ENCODE measurements at regions not wholly inside any gene's neighbourhood (a gene's known extent, or its start where the extent isn't known, plus 50 kb on each side); places are given as distances from the start of the nearest gene placed in this dataset.

DNA sequence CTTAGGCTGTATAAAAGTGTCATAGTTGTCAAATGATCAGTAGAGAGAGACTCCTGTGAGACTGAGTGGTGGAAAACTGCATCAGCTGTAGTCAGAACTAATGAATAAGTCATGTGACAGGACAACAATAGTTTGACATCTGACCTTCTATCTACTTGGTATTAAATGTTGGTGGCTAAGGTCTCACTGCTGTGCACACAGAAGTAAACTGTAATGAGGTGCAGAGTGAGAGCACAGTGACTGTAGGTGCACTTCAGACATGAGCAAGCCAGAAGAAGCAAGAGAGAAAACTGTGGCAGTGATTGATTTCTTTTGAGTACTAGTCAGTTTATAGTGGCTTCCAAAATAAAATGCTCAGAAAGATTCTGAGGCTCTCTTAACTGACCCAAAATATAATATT lies 803.6 kb downstream of the RAPGEF2 start:
- TF ChIP-seq, protein P1, sequence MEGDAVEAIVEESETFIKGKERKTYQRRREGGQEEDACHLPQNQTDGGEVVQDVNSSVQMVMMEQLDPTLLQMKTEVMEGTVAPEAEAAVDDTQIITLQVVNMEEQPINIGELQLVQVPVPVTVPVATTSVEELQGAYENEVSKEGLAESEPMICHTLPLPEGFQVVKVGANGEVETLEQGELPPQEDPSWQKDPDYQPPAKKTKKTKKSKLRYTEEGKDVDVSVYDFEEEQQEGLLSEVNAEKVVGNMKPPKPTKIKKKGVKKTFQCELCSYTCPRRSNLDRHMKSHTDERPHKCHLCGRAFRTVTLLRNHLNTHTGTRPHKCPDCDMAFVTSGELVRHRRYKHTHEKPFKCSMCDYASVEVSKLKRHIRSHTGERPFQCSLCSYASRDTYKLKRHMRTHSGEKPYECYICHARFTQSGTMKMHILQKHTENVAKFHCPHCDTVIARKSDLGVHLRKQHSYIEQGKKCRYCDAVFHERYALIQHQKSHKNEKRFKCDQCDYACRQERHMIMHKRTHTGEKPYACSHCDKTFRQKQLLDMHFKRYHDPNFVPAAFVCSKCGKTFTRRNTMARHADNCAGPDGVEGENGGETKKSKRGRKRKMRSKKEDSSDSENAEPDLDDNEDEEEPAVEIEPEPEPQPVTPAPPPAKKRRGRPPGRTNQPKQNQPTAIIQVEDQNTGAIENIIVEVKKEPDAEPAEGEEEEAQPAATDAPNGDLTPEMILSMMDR (conservative IDR thresholded peaks at IDR 0.05 in 1 of 2, IDR thresholded peaks at IDR 0.05 in 1 of 2; ENCODE audit: low read depth in 1 of 2, low read length in 2 of 2) = no peak
- TF ChIP-seq EZH2 (IDR thresholded peaks at IDR 0.05; ENCODE audit: low read length, missing control alignments) = no peak

Data from fibroblast of lung (primary cell).